ENCODE measurements at regions not wholly inside any gene's neighbourhood (a gene's known extent, or its start where the extent isn't known, plus 50 kb on each side); places are given as distances from the start of the nearest gene placed in this dataset.

GRCh38 chr14:89508863-89509262 is 91.8 kb upstream of the FOXN3 start:
- TF ChIP-seq POLR2AphosphoS5 (IDR thresholded peaks at IDR 0.05; ENCODE audit: low read depth, low read length) (no peak), SIN3A (IDR thresholded peaks at IDR 0.05; ENCODE audit: borderline replicate concordance, insufficient read depth, low read length) (no peak), TAF1 (IDR thresholded peaks at IDR 0.05; ENCODE audit: borderline replicate concordance, insufficient read depth, low read length) (no peak)
